ENCODE measurements at regions not wholly inside any gene's neighbourhood (a gene's known extent, or its start where the extent isn't known, plus 50 kb on each side); places are given as distances from the start of the nearest gene placed in this dataset.

DNA sequence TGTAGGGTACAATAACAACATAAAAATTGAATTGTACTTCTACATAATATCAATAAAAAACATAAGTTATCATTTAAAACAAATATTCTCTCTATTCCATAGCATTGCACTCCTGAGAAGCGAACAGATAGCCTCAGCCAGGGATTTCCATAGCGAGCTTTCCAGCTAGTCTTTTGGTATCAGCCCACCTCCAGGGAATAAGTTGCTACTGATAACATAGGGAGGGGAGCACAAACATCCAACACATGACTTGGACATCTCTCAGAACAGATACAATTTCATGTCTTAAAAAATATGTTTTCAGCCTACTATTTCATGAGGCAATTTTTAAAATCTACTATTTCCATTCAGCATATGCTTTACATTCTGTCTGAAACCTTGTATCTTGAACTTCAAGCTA lies 804.4 kb upstream of the RAB6C start:
- Histone ChIP-seq H3K27ac (no peak overlapping the region), H3K36me3 (ENCODE audit: low read depth) (no peaks in the 10 kb centered on the region), H3K9me2 (ENCODE audit: insufficient read depth) (no peaks in the 10 kb centered on the region), H3K4me2 (no peak overlapping the region), H3K79me2 (ENCODE audit: low read depth) (no peaks in the 10 kb centered on the region), H3K9me3 (ENCODE audit: insufficient read depth, low read depth) (no peaks in the 10 kb centered on the region), H2AFZ (no peak overlapping the region), H4K20me1 (ENCODE audit: insufficient read depth) (no peaks in the 10 kb centered on the region), H3K4me3 (no peak overlapping the region), H3K4me1 (replicated peaks; ENCODE audit: insufficient read depth) (no peaks in the 10 kb centered on the region), H3F3A (ENCODE audit: insufficient read depth, low read depth) (no peaks in the 10 kb centered on the region), H3K27me3 (ENCODE audit: insufficient read depth, low read depth) (no peaks in the 10 kb centered on the region)
- intact Hi-C loops (cut with micrococcal nuclease; ENCODE audit: unreplicated experiment) = no loop called here
- no TSS peak for BruUV-seq (replicated peaks)
- POLR2A ChIA-PET (ENCODE audit: unreplicated experiment) = no interaction called here
- no peak for TF ChIP-seq EZH2 (IDR thresholded peaks at IDR 0.05; ENCODE audit: low read depth)
- TF ChIP-seq, protein P1, sequence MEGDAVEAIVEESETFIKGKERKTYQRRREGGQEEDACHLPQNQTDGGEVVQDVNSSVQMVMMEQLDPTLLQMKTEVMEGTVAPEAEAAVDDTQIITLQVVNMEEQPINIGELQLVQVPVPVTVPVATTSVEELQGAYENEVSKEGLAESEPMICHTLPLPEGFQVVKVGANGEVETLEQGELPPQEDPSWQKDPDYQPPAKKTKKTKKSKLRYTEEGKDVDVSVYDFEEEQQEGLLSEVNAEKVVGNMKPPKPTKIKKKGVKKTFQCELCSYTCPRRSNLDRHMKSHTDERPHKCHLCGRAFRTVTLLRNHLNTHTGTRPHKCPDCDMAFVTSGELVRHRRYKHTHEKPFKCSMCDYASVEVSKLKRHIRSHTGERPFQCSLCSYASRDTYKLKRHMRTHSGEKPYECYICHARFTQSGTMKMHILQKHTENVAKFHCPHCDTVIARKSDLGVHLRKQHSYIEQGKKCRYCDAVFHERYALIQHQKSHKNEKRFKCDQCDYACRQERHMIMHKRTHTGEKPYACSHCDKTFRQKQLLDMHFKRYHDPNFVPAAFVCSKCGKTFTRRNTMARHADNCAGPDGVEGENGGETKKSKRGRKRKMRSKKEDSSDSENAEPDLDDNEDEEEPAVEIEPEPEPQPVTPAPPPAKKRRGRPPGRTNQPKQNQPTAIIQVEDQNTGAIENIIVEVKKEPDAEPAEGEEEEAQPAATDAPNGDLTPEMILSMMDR (conservative IDR thresholded peaks at IDR 0.05) = no peak
- CTCF ChIA-PET = no interaction called here
- DNase-seq = no peak

DNA sequence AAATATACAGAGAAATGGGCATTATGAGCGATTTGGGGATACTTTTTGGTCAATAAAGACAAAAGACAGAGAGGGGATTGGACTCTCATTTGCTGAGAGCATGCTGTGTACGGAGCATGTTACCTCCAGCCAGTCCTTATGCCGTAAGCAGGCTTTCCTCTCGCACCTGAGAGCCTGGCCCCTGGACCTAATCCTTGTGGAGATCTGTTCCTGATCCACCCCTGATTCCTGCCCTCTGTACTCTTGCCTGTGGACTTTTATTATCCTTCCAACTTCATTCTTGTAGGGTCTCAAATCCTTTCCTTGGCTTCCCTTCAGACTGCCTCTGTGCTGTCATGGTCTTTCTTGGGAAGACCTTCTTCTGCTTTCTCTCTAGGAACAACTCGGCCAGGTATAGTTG lies 803.1 kb upstream of the RAB6C start:
- ChIA-PET CTCF (no interaction called here), POLR2A (ENCODE audit: unreplicated experiment) (no interaction called here)
- H3K27ac ChIP-seq = no peak overlapping the region
- no peaks in the 10 kb centered on the region for H3K79me2 ChIP-seq (ENCODE audit: low read depth)
- H3K36me3 ChIP-seq (ENCODE audit: low read depth) = no peaks in the 10 kb centered on the region
- H3K9me3 ChIP-seq (ENCODE audit: insufficient read depth, low read depth) = no peaks in the 10 kb centered on the region
- intact Hi-C loops (cut with micrococcal nuclease; ENCODE audit: unreplicated experiment) = no loop called here
- H2AFZ ChIP-seq = no peak overlapping the region
- H3K27me3 ChIP-seq (ENCODE audit: insufficient read depth, low read depth) = no peaks in the 10 kb centered on the region
- no peaks in the 10 kb centered on the region for H3K9me2 ChIP-seq (ENCODE audit: insufficient read depth)
- H3F3A ChIP-seq (ENCODE audit: insufficient read depth, low read depth) = no peaks in the 10 kb centered on the region
- BruUV-seq (replicated peaks) = no TSS peak
- TF ChIP-seq EZH2 (IDR thresholded peaks at IDR 0.05; ENCODE audit: low read depth) = no peak
- TF ChIP-seq, protein P1 (conservative IDR thresholded peaks at IDR 0.05) = no peak
- H3K4me2 ChIP-seq = no peak overlapping the region
- H3K4me3 ChIP-seq = no peak overlapping the region
- no peaks in the 10 kb centered on the region for H3K4me1 ChIP-seq (replicated peaks; ENCODE audit: insufficient read depth)
- H4K20me1 ChIP-seq (ENCODE audit: insufficient read depth) = no peaks in the 10 kb centered on the region
- no peak for DNase-seq

DNA sequence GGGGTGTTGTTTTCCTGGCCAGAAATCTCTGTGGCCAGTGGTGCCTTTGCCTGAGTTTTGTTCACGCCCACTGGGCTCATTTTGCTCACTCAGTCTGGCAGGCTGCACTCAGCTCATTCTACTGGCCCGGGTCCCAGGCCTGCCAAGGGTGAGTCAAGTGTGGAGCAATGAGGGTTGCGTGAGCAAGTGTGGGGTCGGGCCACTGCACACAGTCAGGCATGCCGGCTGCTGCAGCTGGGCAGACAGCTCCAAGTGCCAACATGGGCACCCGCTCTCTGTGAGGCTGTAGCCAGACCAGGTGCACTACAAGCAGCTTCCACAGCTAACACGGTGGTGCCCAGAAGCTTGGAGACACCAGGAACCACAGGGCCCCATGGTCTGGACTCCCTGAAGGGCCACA lies 801.1 kb upstream of the RAB6C start:
- intact Hi-C loops (cut with micrococcal nuclease; ENCODE audit: unreplicated experiment) = no loop called here
- POLR2A ChIA-PET (ENCODE audit: unreplicated experiment) = no interaction called here
- CTCF ChIA-PET = no interaction called here
- no peak overlapping the region for H3K27ac ChIP-seq
- no peak for TF ChIP-seq EZH2 (IDR thresholded peaks at IDR 0.05; ENCODE audit: low read depth)
- TF ChIP-seq, protein P1 (conservative IDR thresholded peaks at IDR 0.05) = no peak
- no peaks in the 10 kb centered on the region for H3K27me3 ChIP-seq (ENCODE audit: insufficient read depth, low read depth)
- no peak overlapping the region for H3K4me3 ChIP-seq
- H3K36me3 ChIP-seq (ENCODE audit: low read depth) = no peaks in the 10 kb centered on the region
- H3K4me1 ChIP-seq (replicated peaks; ENCODE audit: insufficient read depth) = no peaks in the 10 kb centered on the region
- no peaks in the 10 kb centered on the region for H4K20me1 ChIP-seq (ENCODE audit: insufficient read depth)
- no peak overlapping the region for H3K4me2 ChIP-seq
- BruUV-seq (replicated peaks) = no TSS peak
- H3F3A ChIP-seq (ENCODE audit: insufficient read depth, low read depth) = no peaks in the 10 kb centered on the region
- H3K9me3 ChIP-seq (ENCODE audit: insufficient read depth, low read depth) = no peaks in the 10 kb centered on the region
- no peak for DNase-seq
- no peaks in the 10 kb centered on the region for H3K79me2 ChIP-seq (ENCODE audit: low read depth)
- H3K9me2 ChIP-seq (ENCODE audit: insufficient read depth) = no peaks in the 10 kb centered on the region
- no peak overlapping the region for H2AFZ ChIP-seq
